DMS53 treated with DMSO at 0.1 percent for 48 hours (cell line): ENCODE measurements at regions not wholly inside any gene's neighbourhood (a gene's known extent, or its start where the extent isn't known, plus 50 kb on each side); places are given as distances from the start of the nearest gene placed in this dataset.
"Not testable (repeated sequence)": the region's sequence is repeated elsewhere in the genome, so short reads cannot be mapped to it uniquely, and the experiment has no call there.

ENCODE experiments used
- DNase-seq: peaks from one replicate; lab custom pipeline; 2025; ENCODE audit not compliant: unreplicated experiment; lab: John Stamatoyannopoulos, UW

GRCh38 chr9:90070931-90071660 is 466.3 kb downstream of the GADD45G start:
- DNase-seq: no peak

GRCh38 chr9:90073186-90073945 is 468.6 kb downstream of the GADD45G start:
- no peak for DNase-seq

GRCh38 chr9:90074316-90074962 is 469.6 kb downstream of the GADD45G start:
- DNase-seq: no peak

GRCh38 chr9:90077598-90077997 is 472.8 kb downstream of the GADD45G start:
- not testable (repeated sequence) for DNase-seq

GRCh38 chr9:90078988-90079421 is 474.2 kb downstream of the GADD45G start:
- DNase-seq: no peak

GRCh38 chr9:90085633-90086032 is 480.8 kb downstream of the GADD45G start:
- DNase-seq: no peak

GRCh38 chr9:90086101-90086511 is 481.3 kb downstream of the GADD45G start:
- no peak for DNase-seq

- DNase-seq: no peak
Measured at GRCh38 chr9:90088434-90088833, 483.6 kb downstream of the GADD45G start.

GRCh38 chr9:90088856-90089255 is 484.0 kb downstream of the GADD45G start:
- DNase-seq: no peak

GRCh38 chr9:90090997-90091396 is 486.2 kb downstream of the GADD45G start:
- no peak for DNase-seq

- DNase-seq: no peak
Measured at GRCh38 chr9:90092508-90092907, 487.7 kb downstream of the GADD45G start.

- peak; percentile 83 for DNase-seq
Measured at GRCh38 chr9:90095682-90096081, 490.9 kb downstream of the GADD45G start.

- no peak for DNase-seq
Measured at GRCh38 chr9:90097237-90097636, 492.4 kb downstream of the GADD45G start.

GRCh38 chr9:90098408-90098807 is 493.6 kb downstream of the GADD45G start:
- no peak for DNase-seq

GRCh38 chr9:90099262-90099963 is 494.6 kb downstream of the GADD45G start:
- peak; percentile 26 for DNase-seq

GRCh38 chr9:90100014-90100413 is 495.2 kb downstream of the GADD45G start:
- DNase-seq: no peak

GRCh38 chr9:90102292-90102901 is 497.6 kb downstream of the GADD45G start:
- DNase-seq: peak; percentile 91

GRCh38 chr9:90103771-90104170 is 499.0 kb downstream of the GADD45G start:
- no peak for DNase-seq

- DNase-seq: no peak
Measured at GRCh38 chr9:90105773-90106172, 501.0 kb downstream of the GADD45G start.

- peak; percentile 71 for DNase-seq
Measured at GRCh38 chr9:90107040-90107725, 502.4 kb downstream of the GADD45G start.
